Superior temporal gyrus (tissue), 1 donor: ENCODE measurements at regions not wholly inside any gene's neighbourhood (a gene's known extent, or its start where the extent isn't known, plus 50 kb on each side); places are given as distances from the start of the nearest gene placed in this dataset.
A peak's percentile ranks its signal among the peaks of the same experiment; 100 is the strongest.
"Not testable (repeated sequence)": the region's sequence is repeated elsewhere in the genome, so short reads cannot be mapped to it uniquely, and the experiment has no call there.

ENCODE experiments used
- DNase-seq: peaks from one replicate; pipeline ENCODE4 v3.0.0-alpha.2; 2016; ENCODE audit errors: extremely low spot score

GRCh38 chr6:55058682-55059081, 115.6 kb upstream of the HCRTR2 start:
- DNase-seq = no peak

GRCh38 chr6:55064711-55065420, 109.4 kb upstream of the HCRTR2 start:
- no peak for DNase-seq

GRCh38 chr6:55069132-55069781, 105.1 kb upstream of the HCRTR2 start:
- DNase-seq = peak; percentile 66

GRCh38 chr6:55082021-55082420, 92.3 kb upstream of the HCRTR2 start:
- DNase-seq = no peak

- DNase-seq = not testable (repeated sequence)
Observed at GRCh38 chr6:55088011-55088410, 86.3 kb upstream of the HCRTR2 start.

DNA sequence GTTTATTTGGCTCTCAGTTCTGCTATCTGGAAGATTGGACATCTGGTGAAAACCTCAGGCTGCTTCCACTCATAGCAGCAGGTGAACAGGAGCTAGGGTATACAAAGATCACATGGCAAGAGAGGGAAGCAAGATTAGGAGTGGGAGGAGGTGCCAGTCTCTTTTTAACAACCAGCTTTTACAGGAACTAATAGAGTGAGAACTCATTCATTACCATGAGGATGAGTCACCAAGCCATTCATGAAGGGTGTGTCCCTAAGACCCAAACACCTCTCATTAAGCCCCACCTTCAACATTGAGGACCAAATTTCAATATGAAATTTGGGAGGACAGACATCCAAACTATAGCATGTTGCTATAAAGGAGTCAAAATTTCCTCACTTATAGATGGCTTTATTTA, 85.4 kb upstream of the HCRTR2 start:
- DNase-seq = no peak

- no peak for DNase-seq
Observed at GRCh38 chr6:55089325-55089724, 85.0 kb upstream of the HCRTR2 start.

DNA sequence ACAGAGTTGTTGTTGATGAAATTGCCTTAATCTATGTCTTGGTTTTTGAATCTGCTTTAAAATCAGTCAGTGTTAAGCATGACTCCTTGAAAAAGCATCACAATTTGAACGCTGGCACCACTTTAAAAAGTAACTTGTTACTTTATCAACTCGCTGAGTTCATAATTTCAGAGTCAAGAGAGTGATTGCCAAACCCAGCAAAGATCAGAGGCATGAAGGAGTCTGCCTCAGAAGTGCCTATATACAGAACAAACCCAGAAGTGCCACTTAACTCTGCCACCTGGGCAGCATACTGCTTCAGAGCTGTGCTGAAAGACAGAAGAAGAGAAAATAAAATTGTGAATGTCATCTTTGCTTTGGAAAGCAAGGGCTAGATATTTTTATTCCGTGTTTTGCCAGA, 73.6 kb upstream of the HCRTR2 start:
- no peak for DNase-seq

DNA sequence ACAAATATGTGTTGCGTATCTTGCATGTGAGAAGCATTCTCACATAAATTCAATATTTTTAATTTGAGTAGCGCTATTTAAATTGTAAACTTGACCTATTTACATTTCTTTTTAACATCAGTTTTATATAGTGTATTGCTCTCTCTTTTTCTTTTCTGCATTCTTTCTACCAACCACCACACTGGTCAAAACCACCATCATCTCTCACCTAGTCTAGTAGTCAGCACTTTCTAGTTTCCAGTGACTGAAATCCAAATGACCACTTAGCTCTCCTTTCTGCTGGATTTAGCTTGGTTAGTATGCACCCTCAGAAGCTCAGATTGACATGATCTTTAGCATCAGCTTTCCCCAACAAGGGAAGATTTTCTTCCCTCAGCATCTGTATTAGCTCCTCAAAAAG, 73.2 kb upstream of the HCRTR2 start:
- no peak for DNase-seq

- DNase-seq = no peak
Observed at GRCh38 chr6:55108134-55109130, 65.9 kb upstream of the HCRTR2 start.

- DNase-seq = no peak
Observed at GRCh38 chr6:55117267-55117666, 57.0 kb upstream of the HCRTR2 start.

GRCh38 chr6:55124241-55124640, 50.1 kb upstream of the HCRTR2 start:
- DNase-seq = not testable (repeated sequence)
